Choroid plexus epithelial cell (primary cell): ENCODE measurements at regions not wholly inside any gene's neighbourhood (a gene's known extent, or its start where the extent isn't known, plus 50 kb on each side); places are given as distances from the start of the nearest gene placed in this dataset.

Experiments
- DNase-seq: peaks from one replicate; pipeline ENCODE4 v3.0.0-alpha.2; 2010; ENCODE audit warnings: low read depth
- H3K4me3 ChIP-seq: 2 replicates; pipeline ENCODE4 v1.5.1; 2011; ENCODE audit warnings: low read depth, mild to moderate bottlenecking, control low read depth, low read length, moderate library complexity
- TF ChIP-seq, protein P1 (sequence below): conservative IDR thresholded peaks from 2 replicates; pipeline ENCODE4 v1.5.1; 2011; ENCODE audit warnings: low read depth, mild to moderate bottlenecking, control low read depth, inconsistent platforms, low read length, moderate library complexity

DNA sequence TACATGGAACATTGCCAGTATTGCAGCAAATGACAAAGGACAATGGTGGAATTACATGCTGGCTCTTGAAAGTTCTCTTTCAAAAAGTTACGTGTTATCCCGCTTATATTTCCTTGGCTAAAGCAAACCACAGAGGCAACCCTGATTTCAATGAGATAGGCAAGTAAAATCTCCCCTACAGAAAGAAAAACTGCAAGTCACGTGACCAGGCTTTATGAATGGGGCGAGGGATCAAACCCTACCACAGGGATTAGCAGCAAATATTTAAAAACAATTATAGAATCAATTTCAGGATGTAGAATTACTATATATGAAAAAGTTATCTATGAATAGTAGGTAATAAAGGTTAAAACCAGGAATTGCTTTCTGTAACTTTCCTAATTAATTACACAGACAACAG lies 603.4 kb upstream of the GBE1 start:
- no peak for DNase-seq
- TF ChIP-seq, protein P1, sequence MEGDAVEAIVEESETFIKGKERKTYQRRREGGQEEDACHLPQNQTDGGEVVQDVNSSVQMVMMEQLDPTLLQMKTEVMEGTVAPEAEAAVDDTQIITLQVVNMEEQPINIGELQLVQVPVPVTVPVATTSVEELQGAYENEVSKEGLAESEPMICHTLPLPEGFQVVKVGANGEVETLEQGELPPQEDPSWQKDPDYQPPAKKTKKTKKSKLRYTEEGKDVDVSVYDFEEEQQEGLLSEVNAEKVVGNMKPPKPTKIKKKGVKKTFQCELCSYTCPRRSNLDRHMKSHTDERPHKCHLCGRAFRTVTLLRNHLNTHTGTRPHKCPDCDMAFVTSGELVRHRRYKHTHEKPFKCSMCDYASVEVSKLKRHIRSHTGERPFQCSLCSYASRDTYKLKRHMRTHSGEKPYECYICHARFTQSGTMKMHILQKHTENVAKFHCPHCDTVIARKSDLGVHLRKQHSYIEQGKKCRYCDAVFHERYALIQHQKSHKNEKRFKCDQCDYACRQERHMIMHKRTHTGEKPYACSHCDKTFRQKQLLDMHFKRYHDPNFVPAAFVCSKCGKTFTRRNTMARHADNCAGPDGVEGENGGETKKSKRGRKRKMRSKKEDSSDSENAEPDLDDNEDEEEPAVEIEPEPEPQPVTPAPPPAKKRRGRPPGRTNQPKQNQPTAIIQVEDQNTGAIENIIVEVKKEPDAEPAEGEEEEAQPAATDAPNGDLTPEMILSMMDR: no peak
- H3K4me3 ChIP-seq: no peak overlapping the region

- no peak for DNase-seq
- H3K4me3 ChIP-seq: no peak overlapping the region
- TF ChIP-seq, protein P1: no peak
Observed at GRCh38 chr3:82363131-82363530, 601.7 kb upstream of the GBE1 start.

DNA sequence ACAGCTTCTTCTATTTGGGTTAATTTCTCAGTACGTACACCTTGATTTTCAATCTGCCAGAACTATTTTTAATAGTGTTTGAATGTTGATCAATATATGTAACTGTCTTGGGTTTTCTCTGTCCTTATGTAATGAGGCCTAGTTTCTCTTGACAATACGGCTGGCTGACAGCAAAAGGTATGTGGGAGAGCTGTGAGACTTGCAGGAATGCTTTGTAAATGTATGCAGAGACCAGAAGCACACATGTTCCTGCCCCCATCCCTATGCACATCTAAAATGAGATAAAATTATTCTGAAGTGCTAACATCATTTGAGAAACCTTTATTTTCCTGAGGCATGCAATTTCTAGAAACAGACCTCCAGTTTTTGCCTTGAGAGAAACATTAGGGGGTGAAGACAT lies 593.8 kb upstream of the GBE1 start:
- TF ChIP-seq, protein P1: no peak
- no peak overlapping the region for H3K4me3 ChIP-seq
- no peak for DNase-seq

GRCh38 chr3:82354228-82354627 lies 592.8 kb upstream of the GBE1 start:
- TF ChIP-seq, protein P1: no peak
- peak; percentile 75 for DNase-seq
- H3K4me3 ChIP-seq: no peak overlapping the region

- TF ChIP-seq, protein P1: no peak
- peak; percentile 71 for DNase-seq
- H3K4me3 ChIP-seq: no peak overlapping the region
Observed at GRCh38 chr3:82353306-82354171, 592.1 kb upstream of the GBE1 start.

GRCh38 chr3:82347585-82347984 lies 586.1 kb upstream of the GBE1 start:
- TF ChIP-seq, protein P1: no peak
- H3K4me3 ChIP-seq: no peak overlapping the region
- DNase-seq: no peak

DNA sequence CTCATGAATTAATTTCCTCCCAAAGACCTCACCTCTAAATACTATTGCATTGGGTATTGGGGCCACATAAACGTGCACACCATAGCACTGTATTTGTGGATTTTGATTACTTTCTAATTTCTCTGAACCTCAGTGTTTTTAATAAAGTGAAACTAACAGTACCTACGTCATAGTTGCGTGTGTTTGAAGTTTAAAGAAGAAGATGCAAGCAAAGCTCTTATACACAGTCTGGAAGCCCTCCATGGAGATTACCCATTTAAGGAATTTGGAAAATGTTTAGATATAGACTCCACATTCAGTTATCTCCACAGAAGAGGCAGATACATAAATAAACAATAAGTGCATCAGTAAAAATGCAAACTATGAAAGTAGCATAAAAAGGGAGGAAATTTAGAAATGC lies 581.1 kb upstream of the GBE1 start:
- H3K4me3 ChIP-seq: peak overlapping the region; percentile 28
- TF ChIP-seq, protein P1: no peak
- DNase-seq: peak; percentile 65
